GM12878 (cell line): ENCODE measurements at regions not wholly inside any gene's neighbourhood (a gene's known extent, or its start where the extent isn't known, plus 50 kb on each side); places are given as distances from the start of the nearest gene placed in this dataset.

Source experiments
- ATAC-seq: fragments of 200-7000 bp; cut with Tn5 transposase; 3 replicates; pipeline ENCODE4 v1.9.1; 2020; ENCODE audit warnings: mild to moderate bottlenecking, moderate library complexity
- BruUV-seq: library from RNA; stranded (reverse); fragments of 400-500 nt; replicated peaks from 2 replicates; lab custom pipeline; 2021; lab: Mats Ljungman, UMichigan
- CTCF ChIA-PET: fragments of 300-600 bp; sonication (Branson Sonifier 250); formaldehyde crosslinking; extraction: SDS; loops from one replicate; lab custom pipeline; 2021; ENCODE audit warnings: inconsistent platforms; lab: Yijun Ruan, JAX
- POLR2A ChIA-PET: fragments of 350-600 bp; formaldehyde crosslinking; extraction: SDS; loops from one replicate; lab custom pipeline; 2021; ENCODE audit warnings: inconsistent platforms; lab: Charles Lee
- RAD21 ChIA-PET: fragments of 300-600 bp; sonication (Branson Sonifier 250); formaldehyde crosslinking; loops from one replicate; lab custom pipeline; 2023; ENCODE audit warnings: antibody characterized with exemption; ENCODE audit not compliant: unreplicated experiment; lab: Charles Lee
- SMC1A ChIA-PET: fragments of 300-600 bp; sonication (Branson Sonifier 250); formaldehyde crosslinking; loops from one replicate; lab custom pipeline; 2023; ENCODE audit not compliant: unreplicated experiment, uncharacterized antibody; lab: Charles Lee
- DNase-seq: peaks from one replicate; pipeline ENCODE4 v3.0.0-alpha.2; 2011; ENCODE audit warnings: low read depth, low spot score
- FAIRE-seq: peaks from 3 replicates; lab custom pipeline; 2011; peaks lifted over from hg19 to GRCh38; lab: Jason Lieb, UNC
- H2AFZ ChIP-seq: 2 replicates; pipeline ENCODE4 v1.6.0; 2011; ENCODE audit warnings: low read depth, low read length, control low read depth; ENCODE audit not compliant: control insufficient read depth
- H3K27ac ChIP-seq: 2 replicates; pipeline ENCODE4 v1.5.1; 2011; ENCODE audit warnings: control low read depth; ENCODE audit not compliant: control insufficient read depth, insufficient read depth
- H3K27me3 ChIP-seq, 2 experiments: replicated peaks in 1 of 2; 2 replicates each; pipeline versions ENCODE4 v1.6.0 to v1.6.1; 2011; ENCODE audit warnings: low read length in 1 of 2; ENCODE audit not compliant: control insufficient read depth in 2 of 2, insufficient read depth in 2 of 2
- H3K36me3 ChIP-seq, 2 experiments: 2 replicates each; pipeline ENCODE4 v1.5.1; 2011; ENCODE audit warnings: low read length in 1 of 2; ENCODE audit not compliant: control insufficient read depth in 2 of 2, insufficient read depth in 2 of 2
- H3K4me1 ChIP-seq: 2 replicates; pipeline ENCODE4 v1.6.1; 2011; ENCODE audit warnings: mild to moderate bottlenecking, low read length, moderate library complexity, mixed read lengths; ENCODE audit not compliant: control insufficient read depth, insufficient read depth
- H3K4me2 ChIP-seq: 2 replicates; pipeline ENCODE4 v1.6.0; 2011; ENCODE audit warnings: control low read depth; ENCODE audit not compliant: control insufficient read depth, insufficient read depth
- H3K4me3 ChIP-seq: fragments of 200-600 bp; sonication (generic); 2 replicates; pipeline ENCODE4 v1.5.1; 2016
- H3K79me2 ChIP-seq: 2 replicates; pipeline ENCODE4 v1.6.0; 2011; ENCODE audit warnings: low read length; ENCODE audit not compliant: control insufficient read depth, insufficient read depth
- H3K9ac ChIP-seq: 2 replicates; pipeline ENCODE4 v1.8.0; 2011; ENCODE audit warnings: low read length, control low read depth, mixed read lengths; ENCODE audit not compliant: control insufficient read depth, insufficient read depth
- H3K9me3 ChIP-seq: replicated peaks from 3 replicates; pipeline ENCODE4 v1.5.1; 2011; ENCODE audit warnings: mild to moderate bottlenecking, low read length; ENCODE audit not compliant: control insufficient read depth, insufficient read depth
- H4K20me1 ChIP-seq: 2 replicates; pipeline ENCODE4 v1.6.0; 2011; ENCODE audit not compliant: control insufficient read depth, insufficient read depth
- BHLHE40 ChIP-seq, 2 experiments: fragments of 450-650 bp in 1 of 2; IDR thresholded peaks; 2 replicates each; pipeline ENCODE4 v1.6.1; 2011 to 2017; ENCODE audit warnings: low read depth in 2 of 2, borderline replicate concordance in 1 of 2, improper control_type of control experiment in 1 of 2, low read length in 1 of 2, mild to moderate bottlenecking in 1 of 2
- CBFB ChIP-seq: IDR thresholded peaks from 2 replicates; pipeline ENCODE4 v1.6.1; 2016; ENCODE audit warnings: antibody characterized with exemption, low read depth
- CEBPB ChIP-seq, 2 experiments: fragments of 150-350 bp in 1 of 2; IDR thresholded peaks; 2 replicates each; pipeline ENCODE4 v1.6.1; 2012 to 2014; ENCODE audit warnings: low read depth in 2 of 2, low read length in 2 of 2, borderline replicate concordance in 1 of 2, inconsistent platforms in 1 of 2
- CHD4 ChIP-seq: fragments of 200-600 bp; sonication (generic); IDR thresholded peaks from 2 replicates; pipeline ENCODE4 v1.6.1; 2016; ENCODE audit warnings: mild to moderate bottlenecking
- EED ChIP-seq: sonication (generic); IDR thresholded peaks from 2 replicates; pipeline ENCODE4 v1.6.1; 2016; ENCODE audit warnings: antibody characterized with exemption, low read depth
- MEF2B ChIP-seq: fragments of 450-650 bp; IDR thresholded peaks from 2 replicates; pipeline ENCODE4 v1.6.1; 2018; ENCODE audit warnings: mild to moderate bottlenecking, moderate library complexity; ENCODE audit not compliant: partially characterized antibody, poor library complexity, severe bottlenecking
- MTA3 ChIP-seq: IDR thresholded peaks from 2 replicates; pipeline ENCODE4 v1.6.1; 2012; ENCODE audit warnings: low read length, inconsistent platforms, borderline replicate concordance
- MYC ChIP-seq: IDR thresholded peaks from 2 replicates; pipeline ENCODE4 v1.6.1; 2011; ENCODE audit warnings: mild to moderate bottlenecking, low read length, moderate library complexity, inconsistent platforms; ENCODE audit not compliant: insufficient read depth, insufficient replicate concordance, insufficient read length, severe bottlenecking
- NFYB ChIP-seq: IDR thresholded peaks from 2 replicates; pipeline ENCODE4 v1.6.1; 2011; ENCODE audit warnings: low read depth, mild to moderate bottlenecking, low read length, improper control_type of control experiment, moderate library complexity; ENCODE audit not compliant: insufficient read depth
- RBBP5 ChIP-seq: fragments of 200-600 bp; sonication (generic); conservative IDR thresholded peaks from 2 replicates; pipeline ENCODE4 v1.6.1; 2016
- RCOR1 ChIP-seq: conservative IDR thresholded peaks from 2 replicates; pipeline ENCODE4 v1.6.1; 2012; ENCODE audit warnings: low read depth, low read length, improper control_type of control experiment
- SMC3 ChIP-seq: IDR thresholded peaks from 2 replicates; pipeline ENCODE4 v1.6.1; 2011; ENCODE audit warnings: low read length, improper control_type of control experiment, borderline replicate concordance
- SPI1 ChIP-seq: IDR thresholded peaks from 2 replicates; pipeline ENCODE4 v1.6.1; 2011; ENCODE audit warnings: low read depth, mild to moderate bottlenecking, low read length, moderate library complexity, borderline replicate concordance; ENCODE audit not compliant: insufficient read depth
- SUPT20H ChIP-seq: IDR thresholded peaks from 2 replicates; pipeline ENCODE4 v1.6.1; 2011; ENCODE audit warnings: low read depth, mild to moderate bottlenecking, low read length, moderate library complexity, borderline replicate concordance; ENCODE audit not compliant: control insufficient read depth
- TAF1 ChIP-seq: IDR thresholded peaks from 2 replicates; pipeline ENCODE4 v1.6.1; 2011; ENCODE audit warnings: mild to moderate bottlenecking, low read depth, low read length, borderline replicate concordance
- WGBS: methylation state at CpG from one replicate; pipeline ENCODE4 v1.1.6; 2016; ENCODE audit warnings: low lambda C conversion rate; ENCODE audit not compliant: insufficient replicate concordance, insufficient coverage; ENCODE audit errors: missing lambda C conversion rate; 5-methylcytosine and 5-hydroxymethylcytosine counted together
- in situ Hi-C: fragments of 300-500 bp; cut with MboI; formaldehyde crosslinking; loops from 9 replicates; pipeline ENCODE4 v1.14.3; 2018; ENCODE audit warnings: mixed read lengths
- intact Hi-C: fragments of 100-400 bp; cut with micrococcal nuclease; formaldehyde crosslinking; loops from one replicate; pipeline ENCODE4 v1.14.2; 2022; ENCODE audit not compliant: unreplicated experiment
- TF ChIP-seq, protein P1 (sequence below): fragments of 150-350 bp; IDR thresholded peaks from 2 replicates; pipeline ENCODE4 v1.6.1; 2014; ENCODE audit warnings: mild to moderate bottlenecking, low read depth, low read length

DNA sequence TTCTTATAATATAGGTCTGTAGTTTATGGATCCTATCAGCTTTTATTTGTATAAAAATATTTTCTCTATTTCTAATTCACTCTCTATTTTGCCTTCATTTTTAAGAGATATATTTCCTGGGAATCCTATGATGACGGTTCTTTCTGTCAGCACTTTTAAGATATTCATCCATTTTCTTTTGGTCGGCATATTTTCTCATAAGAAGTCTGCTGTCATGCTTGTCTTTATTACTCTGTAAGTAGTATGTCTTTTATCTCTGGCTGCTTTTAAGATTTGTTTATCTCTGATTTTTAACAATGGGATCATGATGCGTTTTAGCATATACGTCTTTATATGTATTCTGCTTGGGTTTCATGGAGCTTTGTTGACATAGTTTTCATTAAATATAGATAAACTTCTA is 175.5 kb downstream of the SNX19 start:
- Histone ChIP-seq H3K4me3 (no peak overlapping the region), H4K20me1 (no peaks in the 10 kb centered on the region), H3K4me2 (no peak overlapping the region), H3K36me3 (no peaks in the 10 kb centered on the region), H2AFZ (no peak overlapping the region), H3K27ac (no peak overlapping the region), H3K79me2 (no peaks in the 10 kb centered on the region), H3K4me1 (no peaks in the 10 kb centered on the region), H3K9ac (no peak overlapping the region), H3K9me3 (no peaks in the 10 kb centered on the region; the same call in 2 of the 3 replicates), H3K27me3 (peaks cover 0 to 2% of the 10 kb centered on the region in 2 experiments; a peak in 2 of 4 replicates)
- ATAC-seq (no peak), DNase-seq (no peak), FAIRE-seq (no peak)
- intact Hi-C loops (no loop called here), in situ Hi-C loops (no loop called here)
- RAD21 ChIA-PET: interaction anchor here (1.2 kb wide), 1 partner anchor 26 kb away, joined by 3 read pairs; no protein-coding TSS in a partner anchor
- TF ChIP-seq CEBPB (IDR thresholded peaks at IDR 0.05; ENCODE audit: borderline replicate concordance in 1 of 2, low read depth in 2 of 2, low read length in 2 of 2) (no peak), SMC3 (no peak), TAF1 (no peak), BHLHE40 (IDR thresholded peaks at IDR 0.05; ENCODE audit: borderline replicate concordance in 1 of 2, low read depth in 2 of 2, low read length in 1 of 2) (no peak), RBBP5 (no peak), CBFB (no peak), MYC (no peak)
- POLR2A ChIA-PET: no interaction called here
- SMC1A ChIA-PET: interaction anchor here (0.9 kb wide), 1 partner anchor 46 kb away, joined by 3 read pairs; no protein-coding TSS in a partner anchor
- CTCF ChIA-PET: no interaction called here
- 96% methylated on average over 4 of the region's 4 CpGs for WGBS
- no TSS peak for BruUV-seq

- Histone ChIP-seq H3K36me3 (no peaks in the 10 kb centered on the region), H3K27ac (no peak overlapping the region), H3K4me1 (no peaks in the 10 kb centered on the region), H3K4me2 (no peak overlapping the region), H3K79me2 (no peaks in the 10 kb centered on the region), H3K9me3 (no peaks in the 10 kb centered on the region; the same call in 2 of the 3 replicates), H3K27me3 (peaks cover 0 to 2% of the 10 kb centered on the region in 2 experiments; a peak in 2 of 4 replicates), H3K9ac (no peak overlapping the region), H2AFZ (no peak overlapping the region), H3K4me3 (no peak overlapping the region), H4K20me1 (no peaks in the 10 kb centered on the region)
- intact Hi-C loops: no loop called here
- no TSS peak for BruUV-seq
- ATAC-seq: no peak
- in situ Hi-C loops: no loop called here
- ChIA-PET RAD21 (no interaction called here), POLR2A (no interaction called here), SMC1A (interaction anchor here (0.7 to 1.1 kb wide), 2 partner anchors 20 to 91 kb away, joined by 3 read pairs; no protein-coding TSS in a partner anchor), CTCF (interaction anchor here (0.6 kb wide), 1 partner anchor 11 kb away, joined by 3 read pairs; no protein-coding TSS in a partner anchor)
- DNase-seq: no peak
- no peak for FAIRE-seq
- WGBS: 33% methylated on average over 3 of the region's 3 CpGs
- no peak for TF ChIP-seq SUPT20H
- TF ChIP-seq SPI1: no peak
- TF ChIP-seq, protein P1, sequence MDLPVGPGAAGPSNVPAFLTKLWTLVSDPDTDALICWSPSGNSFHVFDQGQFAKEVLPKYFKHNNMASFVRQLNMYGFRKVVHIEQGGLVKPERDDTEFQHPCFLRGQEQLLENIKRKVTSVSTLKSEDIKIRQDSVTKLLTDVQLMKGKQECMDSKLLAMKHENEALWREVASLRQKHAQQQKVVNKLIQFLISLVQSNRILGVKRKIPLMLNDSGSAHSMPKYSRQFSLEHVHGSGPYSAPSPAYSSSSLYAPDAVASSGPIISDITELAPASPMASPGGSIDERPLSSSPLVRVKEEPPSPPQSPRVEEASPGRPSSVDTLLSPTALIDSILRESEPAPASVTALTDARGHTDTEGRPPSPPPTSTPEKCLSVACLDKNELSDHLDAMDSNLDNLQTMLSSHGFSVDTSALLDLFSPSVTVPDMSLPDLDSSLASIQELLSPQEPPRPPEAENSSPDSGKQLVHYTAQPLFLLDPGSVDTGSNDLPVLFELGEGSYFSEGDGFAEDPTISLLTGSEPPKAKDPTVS: no peak
- TF ChIP-seq EED: no peak
- TF ChIP-seq NFYB: no peak
- TF ChIP-seq CHD4: no peak
- no peak for TF ChIP-seq RCOR1
- no peak for TF ChIP-seq MEF2B
- TF ChIP-seq MTA3: no peak
Measured at GRCh38 chr11:130744794-130745193, 171.5 kb downstream of the SNX19 start.
